Smooth muscle cell of the brain vasculature (primary cell): ENCODE measurements at regions not wholly inside any gene's neighbourhood (a gene's known extent, or its start where the extent isn't known, plus 50 kb on each side); places are given as distances from the start of the nearest gene placed in this dataset.

Source experiments
- DNase-seq: peaks from one replicate; pipeline ENCODE4 v3.0.0-alpha.2; 2012; ENCODE audit warnings: low read depth, low spot score

DNA sequence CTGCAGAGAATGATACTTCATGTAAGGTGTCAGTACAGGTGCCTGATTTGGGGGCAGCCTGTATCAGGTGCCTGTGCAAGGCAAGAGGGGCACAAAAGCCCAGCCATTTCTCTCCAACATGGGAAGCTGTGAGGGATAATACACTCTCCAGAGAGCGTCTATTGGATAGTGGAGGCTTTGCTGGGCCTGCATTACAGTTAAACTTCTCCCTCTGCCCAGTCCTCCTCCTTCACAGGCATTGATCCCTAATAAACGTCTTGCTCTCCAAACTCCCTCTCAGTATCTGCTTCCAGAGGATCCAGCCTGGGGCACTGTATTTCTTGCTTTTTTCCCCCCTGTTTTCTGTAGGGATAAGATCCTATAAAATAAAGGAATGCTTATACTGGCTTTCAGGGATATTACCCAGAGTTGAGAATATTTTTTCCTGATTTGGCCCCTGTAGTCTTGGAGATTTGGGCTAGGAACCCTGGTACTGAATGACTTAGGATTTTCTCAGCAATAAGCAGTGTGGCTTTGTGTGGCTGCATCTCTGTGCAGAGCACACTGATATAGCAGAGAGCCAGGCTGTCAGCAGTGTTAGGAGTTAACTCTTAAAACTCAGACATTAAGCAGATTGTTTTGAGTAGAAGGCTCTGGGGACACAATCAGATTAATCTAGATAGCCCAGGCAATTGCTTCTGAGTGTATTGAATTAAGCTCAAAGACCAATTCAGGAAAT lies 330.6 kb downstream of the CYRIA start:
- no peak for DNase-seq

DNA sequence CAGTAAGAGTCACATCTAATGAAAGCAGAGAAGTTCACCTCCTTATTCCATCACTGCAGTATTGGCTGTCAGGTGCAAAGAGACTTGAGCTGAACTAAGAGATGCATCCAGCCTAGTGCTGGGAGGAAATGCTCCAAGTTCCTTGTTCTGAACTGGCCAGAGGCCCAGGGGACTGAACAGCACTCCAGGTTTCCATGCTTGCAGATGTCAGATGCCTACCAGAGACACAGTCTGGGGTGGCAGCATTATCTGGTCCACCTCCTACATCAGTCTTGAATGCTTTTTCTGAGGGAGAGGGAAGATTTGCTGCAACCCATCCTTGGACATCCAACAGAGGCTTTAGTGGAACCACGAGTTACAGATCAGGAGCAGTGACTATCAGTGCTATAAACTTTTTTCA lies 331.3 kb downstream of the CYRIA start:
- DNase-seq: no peak

DNA sequence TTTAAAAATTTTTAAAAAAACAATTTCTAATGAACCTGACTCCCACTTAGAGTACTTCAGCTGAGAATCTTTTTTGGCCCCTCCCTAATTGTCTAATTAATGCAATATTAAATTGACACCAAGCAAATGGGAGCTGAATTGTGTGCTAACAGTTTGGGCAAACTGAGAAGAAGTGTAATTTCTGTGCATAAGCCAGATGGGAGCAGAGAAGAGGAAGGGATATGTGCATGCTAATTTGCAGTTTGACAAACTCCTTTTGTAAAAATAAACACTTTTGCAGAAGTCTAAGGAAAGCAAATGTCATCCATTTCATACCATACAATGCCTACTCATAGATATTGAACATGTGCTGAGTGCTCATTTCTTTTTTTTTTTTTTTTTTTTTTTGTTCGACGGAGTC lies 332.0 kb downstream of the CYRIA start:
- no peak for DNase-seq

DNA sequence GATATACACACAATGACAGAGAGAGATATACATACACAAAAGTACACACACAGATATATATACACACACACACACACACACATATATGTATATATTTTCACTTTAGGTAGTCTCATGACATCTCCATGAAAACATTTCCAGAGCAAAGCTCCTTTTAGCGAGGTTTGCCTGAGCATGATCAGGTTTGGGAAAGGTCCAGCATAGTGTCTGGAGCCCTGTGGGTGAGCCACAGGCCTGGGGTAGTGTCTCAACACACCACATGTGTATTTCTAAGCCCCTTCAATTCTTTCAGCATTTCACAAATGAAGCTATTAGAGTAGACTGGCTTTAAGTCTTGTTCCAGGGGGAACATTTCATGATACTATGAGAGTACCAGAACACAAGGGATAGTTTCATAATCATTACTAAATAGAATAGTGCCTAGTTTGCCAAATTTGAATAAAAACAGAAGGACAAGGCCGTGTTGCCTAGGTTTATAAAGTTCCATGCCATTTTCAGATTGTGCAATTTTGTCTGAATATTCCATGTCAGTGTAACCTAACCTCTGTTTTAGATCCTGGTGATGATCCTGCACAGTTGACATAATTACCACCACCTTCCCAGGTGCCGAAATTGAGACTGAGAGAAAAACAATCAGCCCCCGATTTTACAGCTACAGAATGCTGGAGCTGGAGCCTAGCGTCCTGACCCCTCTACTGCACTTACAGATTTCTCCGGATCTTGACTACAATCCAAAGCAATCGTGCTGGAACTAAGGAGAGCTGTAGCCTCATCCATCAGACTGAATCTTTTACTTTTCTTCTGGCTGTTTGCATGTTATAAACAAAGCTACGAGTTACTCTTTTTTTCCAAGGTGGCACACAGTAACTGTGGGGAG lies 332.7 kb downstream of the CYRIA start:
- DNase-seq: no peak

- DNase-seq: no peak
Observed at GRCh38 chr2:16331772-16332171, 333.9 kb downstream of the CYRIA start.

GRCh38 chr2:16330982-16331381 lies 334.7 kb downstream of the CYRIA start:
- DNase-seq: no peak

- no peak for DNase-seq
Observed at GRCh38 chr2:16330571-16330970, 335.1 kb downstream of the CYRIA start.

- no peak for DNase-seq
Observed at GRCh38 chr2:16330012-16330411, 335.6 kb downstream of the CYRIA start.

GRCh38 chr2:16329421-16329820 lies 336.2 kb downstream of the CYRIA start:
- DNase-seq: no peak

DNA sequence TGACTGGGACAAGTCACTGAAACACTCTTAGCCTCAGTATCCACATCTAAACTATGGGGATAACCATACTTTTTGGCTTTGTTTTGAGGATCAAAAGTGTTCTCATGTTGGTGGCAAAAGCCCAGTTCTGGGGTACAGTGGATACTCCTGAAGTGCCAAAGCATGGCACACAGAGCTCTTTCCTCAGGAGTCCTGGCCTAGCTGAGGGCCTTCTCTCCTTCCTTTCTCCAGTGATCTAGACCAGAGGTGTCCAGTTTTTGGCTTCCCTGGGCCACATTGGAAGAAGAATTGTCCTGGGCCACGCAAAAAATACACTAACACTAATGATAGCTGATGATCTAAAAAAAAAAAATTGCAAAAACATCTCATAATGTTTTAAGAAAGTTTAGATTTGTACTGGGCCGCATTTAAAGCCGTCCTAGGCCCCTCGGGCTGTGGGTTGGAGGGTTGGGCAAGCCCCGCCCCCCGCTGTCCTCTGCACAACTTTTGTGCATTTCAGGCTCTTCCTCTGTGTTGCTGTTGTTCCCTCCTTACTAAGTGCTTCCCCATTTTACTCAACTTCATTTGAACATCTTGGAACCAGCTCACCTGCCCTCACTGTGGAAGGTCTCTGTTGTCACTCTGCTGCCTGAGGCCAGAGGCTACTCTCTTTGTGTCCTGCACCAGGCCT lies 337.0 kb downstream of the CYRIA start:
- DNase-seq: no peak

DNA sequence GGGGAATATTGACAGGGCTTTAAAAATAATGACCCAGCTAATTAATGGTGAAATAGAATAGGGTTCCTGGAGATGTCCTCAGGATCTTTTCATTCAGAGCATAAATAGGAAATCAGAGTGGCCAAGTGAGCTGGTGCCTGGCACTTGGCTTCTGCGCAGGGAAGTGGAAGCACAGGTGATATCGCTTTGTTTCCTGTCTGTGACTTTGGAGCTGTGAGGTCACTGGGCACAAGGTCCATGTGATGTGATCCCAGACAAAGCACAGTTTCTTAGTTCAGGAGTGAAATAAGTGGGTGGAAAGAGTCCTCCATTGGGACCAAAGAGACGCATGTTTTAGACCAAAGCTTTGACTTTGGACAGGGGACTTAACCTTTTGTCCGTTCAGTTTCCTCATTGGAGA lies 338.3 kb downstream of the CYRIA start:
- DNase-seq: no peak

DNA sequence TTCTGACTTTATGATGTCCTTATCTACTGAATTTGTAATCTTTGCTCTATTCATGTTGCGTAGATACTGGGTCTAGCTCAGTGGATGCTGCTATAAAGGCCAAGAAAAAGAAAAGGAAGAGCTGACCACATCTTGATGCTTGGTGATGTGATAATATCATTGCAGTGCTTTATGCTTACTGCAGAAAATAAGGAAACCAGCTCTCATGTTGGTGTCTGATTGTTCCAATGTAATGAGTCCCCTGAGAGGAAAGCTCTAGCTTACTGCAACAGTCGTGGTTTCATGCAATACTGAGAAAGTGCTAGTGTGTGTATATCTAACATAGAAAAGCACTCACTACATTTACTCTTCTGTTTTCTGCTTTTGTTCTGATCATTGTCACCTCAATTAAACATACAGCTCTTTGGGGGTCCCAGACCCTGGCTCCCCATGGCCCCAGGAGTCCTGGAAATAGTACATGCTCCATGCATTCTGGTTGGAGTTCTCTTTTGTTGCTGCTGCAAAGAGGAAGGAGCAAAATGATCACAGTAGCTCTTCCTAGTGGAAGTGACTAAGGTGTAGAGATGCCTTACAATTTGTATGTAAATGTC lies 338.8 kb downstream of the CYRIA start:
- no peak for DNase-seq

- DNase-seq: no peak
Observed at GRCh38 chr2:16325976-16326510, 339.6 kb downstream of the CYRIA start.

DNA sequence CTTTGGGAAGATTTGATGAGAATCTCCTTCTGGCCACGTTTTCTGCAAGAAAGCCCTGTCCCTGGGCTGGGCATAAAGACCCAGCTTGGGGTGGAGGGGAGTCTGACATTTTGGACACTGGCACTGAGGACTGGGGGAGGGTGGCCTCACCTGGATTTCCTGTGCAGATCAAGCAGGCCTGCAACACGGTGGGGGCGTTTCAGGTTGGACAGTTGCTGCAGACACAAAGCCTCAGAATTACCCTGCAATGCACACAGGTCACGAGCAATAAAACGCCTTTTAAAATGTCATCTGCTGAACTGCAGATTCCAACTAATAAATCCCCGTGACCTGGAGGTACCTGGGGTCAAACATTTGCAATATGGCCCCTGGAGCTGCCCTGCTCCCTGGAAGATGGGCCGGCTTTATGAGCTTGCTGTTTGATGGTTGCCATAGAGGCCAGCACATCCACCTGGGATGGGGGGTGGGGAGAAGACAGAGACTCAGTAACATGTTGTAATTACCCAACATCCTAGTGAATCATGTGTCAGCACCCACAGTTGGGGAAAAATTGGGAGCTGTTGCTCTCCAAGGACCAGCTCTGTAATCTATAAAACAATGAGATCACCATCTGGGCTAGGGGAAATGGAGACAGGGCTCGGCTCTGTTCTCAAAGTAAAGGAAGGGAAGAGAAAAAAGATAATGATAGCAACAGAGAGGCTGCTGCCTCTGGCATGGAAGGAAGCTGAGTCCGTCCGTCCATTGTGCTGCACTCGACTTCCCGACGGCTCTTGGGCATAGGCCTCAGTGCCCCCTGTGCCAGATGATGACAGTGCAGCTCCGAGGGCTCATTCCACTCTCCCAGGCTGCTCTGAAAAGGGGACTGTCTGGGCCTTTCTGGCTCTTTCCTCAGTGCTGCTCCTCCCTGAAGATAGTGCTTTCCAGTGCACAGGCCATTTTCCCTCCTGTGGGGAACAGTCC lies 340.3 kb downstream of the CYRIA start:
- no peak for DNase-seq

DNA sequence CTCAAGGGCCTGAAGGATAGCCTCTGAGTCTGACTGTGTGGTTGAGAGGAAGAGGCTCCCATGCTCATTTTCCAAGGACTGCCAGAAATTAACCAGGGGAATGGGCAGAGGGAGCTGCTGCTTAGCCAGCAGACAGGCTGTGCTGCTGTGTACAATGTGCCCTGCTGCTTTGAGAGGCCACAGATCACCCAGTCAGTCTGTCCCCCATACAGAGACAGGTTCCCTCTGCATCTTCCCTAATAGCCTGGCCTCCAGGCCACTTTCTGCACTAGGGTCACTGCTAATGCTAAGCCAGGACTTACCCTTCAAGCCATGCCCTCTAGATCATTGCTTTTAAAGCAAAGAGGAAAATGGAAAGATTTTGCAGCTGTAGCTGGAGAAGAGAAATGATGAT lies 341.1 kb downstream of the CYRIA start:
- DNase-seq: no peak

- DNase-seq: no peak
Observed at GRCh38 chr2:16323551-16324543, 341.8 kb downstream of the CYRIA start.

DNA sequence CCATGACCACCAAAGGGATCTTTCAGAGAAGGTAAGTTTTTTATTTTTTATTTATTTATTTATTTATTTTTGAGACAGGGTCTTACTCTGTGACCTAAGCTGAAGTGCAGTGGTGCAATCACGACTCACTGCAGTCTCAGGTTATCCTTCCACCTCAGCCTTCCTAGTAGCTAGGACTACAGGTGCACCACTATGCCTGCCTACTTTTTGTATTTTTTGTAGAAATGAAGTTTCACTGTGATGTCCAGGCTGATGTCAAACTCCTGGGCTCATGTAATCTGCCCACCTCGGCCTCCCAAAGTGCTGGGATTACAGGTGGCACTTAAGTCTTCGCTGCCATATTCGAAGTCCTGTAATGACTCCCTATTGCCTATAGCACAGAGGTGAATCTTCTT lies 342.5 kb downstream of the CYRIA start:
- DNase-seq: no peak

DNA sequence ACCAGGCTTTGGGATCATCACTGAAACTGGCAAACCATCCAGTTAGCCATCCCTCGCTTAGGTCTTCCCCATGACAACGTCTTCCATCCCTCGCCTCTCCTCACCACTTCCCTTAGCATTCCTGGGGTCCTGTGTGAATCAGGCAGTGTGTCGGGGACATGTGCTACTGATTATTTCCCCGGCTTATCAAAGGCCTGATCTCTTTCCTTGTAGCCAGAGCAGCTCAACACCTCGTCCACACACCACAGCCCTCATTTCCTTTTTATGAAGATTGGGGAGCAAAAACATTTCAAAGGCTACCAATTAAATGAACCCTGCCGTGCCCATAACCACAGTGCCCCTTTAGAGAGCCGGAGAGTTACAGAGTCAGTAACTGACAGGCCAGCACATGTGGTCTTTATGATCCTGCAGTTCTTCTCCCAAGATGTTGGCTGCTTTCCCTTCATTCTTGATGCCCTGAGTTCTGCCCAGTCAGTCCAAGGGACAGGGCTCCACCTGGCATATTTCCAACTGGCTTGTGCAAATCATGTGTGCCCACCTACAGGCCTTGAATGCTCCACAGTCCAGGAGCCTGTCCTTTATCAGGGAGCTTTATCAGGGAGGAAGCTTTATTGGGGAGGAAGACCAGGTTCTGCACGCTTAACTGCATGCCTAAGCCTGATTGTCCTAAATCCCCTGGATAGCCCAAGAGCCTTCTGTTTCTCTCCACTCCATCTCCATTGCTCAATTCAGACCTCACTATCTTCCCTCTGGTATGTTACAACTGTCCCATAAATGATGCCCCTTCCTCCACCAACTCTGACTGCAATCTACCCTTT lies 343.1 kb downstream of the CYRIA start:
- no peak for DNase-seq

GRCh38 chr2:16321872-16322271 lies 343.8 kb downstream of the CYRIA start:
- no peak for DNase-seq
